Ishikawa (cell line): ENCODE measurements at regions not wholly inside any gene's neighbourhood (a gene's known extent, or its start where the extent isn't known, plus 50 kb on each side); places are given as distances from the start of the nearest gene placed in this dataset.

Source experiments
- CEBPB ChIP-seq: IDR thresholded peaks from 2 replicates; pipeline ENCODE4 v1.6.1; 2012
- CREB1 ChIP-seq: IDR thresholded peaks from 2 replicates; pipeline ENCODE4 v1.6.1; 2012; ENCODE audit warnings: low read depth
- EGR1 ChIP-seq: IDR thresholded peaks from 2 replicates; pipeline ENCODE4 v1.6.1; 2012
- EP300 ChIP-seq: IDR thresholded peaks from 2 replicates; pipeline ENCODE4 v1.6.1; 2012; ENCODE audit warnings: borderline replicate concordance
- FOXM1 ChIP-seq: IDR thresholded peaks from 2 replicates; pipeline ENCODE4 v1.6.1; 2012; ENCODE audit warnings: low read depth, borderline replicate concordance
- MAX ChIP-seq: IDR thresholded peaks from 2 replicates; pipeline ENCODE4 v1.6.1; 2012
- NFIC ChIP-seq: IDR thresholded peaks from 2 replicates; pipeline ENCODE4 v1.6.1; 2012
- RAD21 ChIP-seq: IDR thresholded peaks from 2 replicates; pipeline ENCODE4 v1.6.1; 2012; ENCODE audit warnings: low read depth
- TAF1 ChIP-seq: IDR thresholded peaks from 2 replicates; pipeline ENCODE4 v1.6.1; 2012; ENCODE audit warnings: low read depth, mild to moderate bottlenecking
- TCF12 ChIP-seq: IDR thresholded peaks from 2 replicates; pipeline ENCODE4 v1.6.1; 2012; ENCODE audit warnings: low read depth
- TEAD4 ChIP-seq: IDR thresholded peaks from 2 replicates; pipeline ENCODE4 v1.6.1; 2012
- YY1 ChIP-seq: IDR thresholded peaks from 2 replicates; pipeline ENCODE4 v1.6.1; 2012; ENCODE audit warnings: low read depth
- ZBTB7A ChIP-seq: IDR thresholded peaks from 2 replicates; pipeline ENCODE4 v1.6.1; 2012; ENCODE audit warnings: low read depth
- TF ChIP-seq, protein P1 (sequence below): IDR thresholded peaks from 2 replicates; pipeline ENCODE4 v1.6.1; 2012
- TF ChIP-seq, protein P2 (sequence below): IDR thresholded peaks from 2 replicates; pipeline ENCODE4 v1.6.1; 2012; ENCODE audit warnings: low read depth, mild to moderate bottlenecking

DNA sequence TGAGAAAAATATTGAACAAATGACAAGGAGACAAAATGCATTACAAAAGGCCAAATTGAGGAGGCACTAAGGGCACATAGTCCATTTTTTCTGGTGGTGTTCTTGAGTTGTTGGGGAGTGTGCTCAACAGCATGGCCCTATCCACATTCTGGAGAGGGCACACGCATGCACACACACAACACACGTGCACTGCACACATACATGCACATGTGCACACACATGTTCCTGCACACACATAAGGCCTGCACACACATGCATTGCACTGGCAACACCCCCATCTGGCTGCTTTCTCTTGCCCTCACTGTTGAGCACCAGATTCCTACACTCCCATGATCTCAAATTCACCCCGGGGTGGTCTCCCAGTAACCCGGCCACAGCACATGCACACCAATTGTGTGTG, 659.2 kb upstream of the RAB6C start:
- TF ChIP-seq NFIC, result no peak
- TF ChIP-seq EGR1, result no peak
- TF ChIP-seq MAX, result no peak
- TF ChIP-seq FOXM1, result no peak

DNA sequence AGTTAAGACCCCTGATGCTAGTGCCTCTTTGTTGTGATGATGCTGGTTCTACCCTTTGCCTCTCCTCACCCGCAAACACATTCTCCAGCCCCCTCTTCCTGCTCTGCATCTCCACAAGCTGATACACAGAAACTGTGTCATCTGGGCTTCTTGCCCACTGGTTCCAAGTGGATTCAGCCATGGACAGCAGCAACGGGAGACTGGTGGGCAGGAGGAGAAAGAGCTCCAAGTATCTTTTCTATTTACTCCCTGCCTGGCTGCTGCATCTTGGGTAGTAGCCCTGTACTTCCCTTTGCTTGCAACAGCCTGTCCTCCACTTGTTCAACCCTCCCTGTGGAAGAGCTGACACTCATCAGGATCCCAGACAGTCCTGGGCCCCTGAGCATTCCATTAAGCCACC, 655.1 kb upstream of the RAB6C start:
- no peak for TF ChIP-seq FOXM1
- no peak for TF ChIP-seq CEBPB
- no peak for TF ChIP-seq TEAD4
- TF ChIP-seq TCF12, result no peak
- no peak for TF ChIP-seq MAX
- TF ChIP-seq EGR1, result no peak
- TF ChIP-seq NFIC, result no peak
- no peak for TF ChIP-seq TAF1
- TF ChIP-seq YY1, result no peak
- TF ChIP-seq, protein P1, sequence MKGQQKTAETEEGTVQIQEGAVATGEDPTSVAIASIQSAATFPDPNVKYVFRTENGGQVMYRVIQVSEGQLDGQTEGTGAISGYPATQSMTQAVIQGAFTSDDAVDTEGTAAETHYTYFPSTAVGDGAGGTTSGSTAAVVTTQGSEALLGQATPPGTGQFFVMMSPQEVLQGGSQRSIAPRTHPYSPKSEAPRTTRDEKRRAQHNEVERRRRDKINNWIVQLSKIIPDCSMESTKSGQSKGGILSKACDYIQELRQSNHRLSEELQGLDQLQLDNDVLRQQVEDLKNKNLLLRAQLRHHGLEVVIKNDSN, result no peak
- TF ChIP-seq CREB1, result no peak
- TF ChIP-seq, protein P2, sequence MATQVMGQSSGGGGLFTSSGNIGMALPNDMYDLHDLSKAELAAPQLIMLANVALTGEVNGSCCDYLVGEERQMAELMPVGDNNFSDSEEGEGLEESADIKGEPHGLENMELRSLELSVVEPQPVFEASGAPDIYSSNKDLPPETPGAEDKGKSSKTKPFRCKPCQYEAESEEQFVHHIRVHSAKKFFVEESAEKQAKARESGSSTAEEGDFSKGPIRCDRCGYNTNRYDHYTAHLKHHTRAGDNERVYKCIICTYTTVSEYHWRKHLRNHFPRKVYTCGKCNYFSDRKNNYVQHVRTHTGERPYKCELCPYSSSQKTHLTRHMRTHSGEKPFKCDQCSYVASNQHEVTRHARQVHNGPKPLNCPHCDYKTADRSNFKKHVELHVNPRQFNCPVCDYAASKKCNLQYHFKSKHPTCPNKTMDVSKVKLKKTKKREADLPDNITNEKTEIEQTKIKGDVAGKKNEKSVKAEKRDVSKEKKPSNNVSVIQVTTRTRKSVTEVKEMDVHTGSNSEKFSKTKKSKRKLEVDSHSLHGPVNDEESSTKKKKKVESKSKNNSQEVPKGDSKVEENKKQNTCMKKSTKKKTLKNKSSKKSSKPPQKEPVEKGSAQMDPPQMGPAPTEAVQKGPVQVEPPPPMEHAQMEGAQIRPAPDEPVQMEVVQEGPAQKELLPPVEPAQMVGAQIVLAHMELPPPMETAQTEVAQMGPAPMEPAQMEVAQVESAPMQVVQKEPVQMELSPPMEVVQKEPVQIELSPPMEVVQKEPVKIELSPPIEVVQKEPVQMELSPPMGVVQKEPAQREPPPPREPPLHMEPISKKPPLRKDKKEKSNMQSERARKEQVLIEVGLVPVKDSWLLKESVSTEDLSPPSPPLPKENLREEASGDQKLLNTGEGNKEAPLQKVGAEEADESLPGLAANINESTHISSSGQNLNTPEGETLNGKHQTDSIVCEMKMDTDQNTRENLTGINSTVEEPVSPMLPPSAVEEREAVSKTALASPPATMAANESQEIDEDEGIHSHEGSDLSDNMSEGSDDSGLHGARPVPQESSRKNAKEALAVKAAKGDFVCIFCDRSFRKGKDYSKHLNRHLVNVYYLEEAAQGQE, result no peak
- TF ChIP-seq RAD21, result no peak
- TF ChIP-seq EP300, result no peak
- TF ChIP-seq ZBTB7A, result no peak

- TF ChIP-seq CREB1 (no peak), TCF12 (no peak), FOXM1 (no peak), EP300 (no peak), EGR1 (no peak), ZBTB7A (no peak), RAD21 (no peak), CEBPB (no peak), TEAD4 (no peak), YY1 (no peak), MAX (no peak), TAF1 (no peak), NFIC (no peak)
- TF ChIP-seq, protein P1, result no peak
- TF ChIP-seq, protein P2, result no peak
Measured at GRCh38 chr2:129325151-129325550, 654.3 kb upstream of the RAB6C start.

GRCh38 chr2:129329574-129329973, 649.9 kb upstream of the RAB6C start:
- TF ChIP-seq TCF12 (no peak), CREB1 (no peak), FOXM1 (no peak), NFIC (no peak), TEAD4 (no peak), EP300 (no peak)
- TF ChIP-seq, protein P2, result no peak

GRCh38 chr2:129330504-129330903, 649.0 kb upstream of the RAB6C start:
- TF ChIP-seq TCF12 (no peak), MAX (no peak)
- TF ChIP-seq, protein P1, result no peak
